BJ (cell line): ENCODE measurements at regions not wholly inside any gene's neighbourhood (a gene's known extent, or its start where the extent isn't known, plus 50 kb on each side); places are given as distances from the start of the nearest gene placed in this dataset.

Experiments
- CTCF ChIA-PET: fragments of 350-600 bp; formaldehyde crosslinking; extraction: SDS; loops from one replicate; lab custom pipeline; 2021; ENCODE audit warnings: antibody characterized with exemption, inconsistent platforms; lab: Yijun Ruan, JAX
- POLR2A ChIA-PET: fragments of 300-600 bp; sonication (Branson Sonifier 250); formaldehyde crosslinking; extraction: SDS; loops from one replicate; lab custom pipeline; 2021; ENCODE audit warnings: antibody characterized with exemption; lab: Charles Lee
- DNase-seq: peaks from one replicate; pipeline ENCODE4 v3.0.0-alpha.2; 2011; ENCODE audit warnings: low read depth
- H3K27me3 ChIP-seq: 2 replicates; pipeline ENCODE4 v1.6.0; 2011; ENCODE audit warnings: low read length; ENCODE audit not compliant: control insufficient read depth, insufficient read depth
- H3K36me3 ChIP-seq: 2 replicates; pipeline ENCODE4 v1.5.1; 2011; ENCODE audit warnings: low read length; ENCODE audit not compliant: control insufficient read depth, insufficient read depth
- H3K4me3 ChIP-seq: 2 replicates; pipeline ENCODE4 v1.5.1; 2011; ENCODE audit warnings: low read depth, mild to moderate bottlenecking, control low read depth, low read length
- TF ChIP-seq, protein P1 (sequence below): IDR thresholded peaks from 2 replicates; pipeline ENCODE4 v1.5.1; 2011; ENCODE audit warnings: low read depth, mild to moderate bottlenecking, control low read depth, inconsistent platforms, low read length, moderate library complexity; ENCODE audit not compliant: insufficient read depth

DNA sequence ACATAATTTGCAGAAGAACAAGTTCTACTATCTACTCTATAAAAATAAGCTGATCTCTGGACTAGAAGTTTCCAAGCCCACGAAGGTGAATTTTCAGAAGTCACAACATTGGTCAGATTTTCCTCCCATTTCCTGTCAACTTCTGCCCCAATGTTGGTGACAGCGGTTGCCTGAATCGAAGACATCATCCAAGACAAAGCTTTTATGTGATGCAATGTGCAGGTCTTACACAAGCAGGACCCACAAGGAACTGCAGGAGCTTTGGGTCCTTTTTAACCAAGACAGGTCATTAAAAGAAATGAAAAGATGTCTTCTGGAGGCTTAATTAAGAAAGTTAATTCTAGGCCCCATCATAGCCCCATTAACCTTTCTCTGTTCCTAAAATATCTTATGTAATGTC lies 125.6 kb upstream of the BLID start:
- ChIA-PET CTCF (interaction anchor here (1.4 kb wide), 1 partner anchor 10 kb away, joined by 3 read pairs; no protein-coding TSS in a partner anchor), POLR2A (no interaction called here)
- DNase-seq, result no peak
- H3K4me3 ChIP-seq, result no peak overlapping the region
- TF ChIP-seq, protein P1, sequence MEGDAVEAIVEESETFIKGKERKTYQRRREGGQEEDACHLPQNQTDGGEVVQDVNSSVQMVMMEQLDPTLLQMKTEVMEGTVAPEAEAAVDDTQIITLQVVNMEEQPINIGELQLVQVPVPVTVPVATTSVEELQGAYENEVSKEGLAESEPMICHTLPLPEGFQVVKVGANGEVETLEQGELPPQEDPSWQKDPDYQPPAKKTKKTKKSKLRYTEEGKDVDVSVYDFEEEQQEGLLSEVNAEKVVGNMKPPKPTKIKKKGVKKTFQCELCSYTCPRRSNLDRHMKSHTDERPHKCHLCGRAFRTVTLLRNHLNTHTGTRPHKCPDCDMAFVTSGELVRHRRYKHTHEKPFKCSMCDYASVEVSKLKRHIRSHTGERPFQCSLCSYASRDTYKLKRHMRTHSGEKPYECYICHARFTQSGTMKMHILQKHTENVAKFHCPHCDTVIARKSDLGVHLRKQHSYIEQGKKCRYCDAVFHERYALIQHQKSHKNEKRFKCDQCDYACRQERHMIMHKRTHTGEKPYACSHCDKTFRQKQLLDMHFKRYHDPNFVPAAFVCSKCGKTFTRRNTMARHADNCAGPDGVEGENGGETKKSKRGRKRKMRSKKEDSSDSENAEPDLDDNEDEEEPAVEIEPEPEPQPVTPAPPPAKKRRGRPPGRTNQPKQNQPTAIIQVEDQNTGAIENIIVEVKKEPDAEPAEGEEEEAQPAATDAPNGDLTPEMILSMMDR, result no peak
- H3K27me3 ChIP-seq, result no peaks in the 10 kb centered on the region
- H3K36me3 ChIP-seq, result no peaks in the 10 kb centered on the region

DNA sequence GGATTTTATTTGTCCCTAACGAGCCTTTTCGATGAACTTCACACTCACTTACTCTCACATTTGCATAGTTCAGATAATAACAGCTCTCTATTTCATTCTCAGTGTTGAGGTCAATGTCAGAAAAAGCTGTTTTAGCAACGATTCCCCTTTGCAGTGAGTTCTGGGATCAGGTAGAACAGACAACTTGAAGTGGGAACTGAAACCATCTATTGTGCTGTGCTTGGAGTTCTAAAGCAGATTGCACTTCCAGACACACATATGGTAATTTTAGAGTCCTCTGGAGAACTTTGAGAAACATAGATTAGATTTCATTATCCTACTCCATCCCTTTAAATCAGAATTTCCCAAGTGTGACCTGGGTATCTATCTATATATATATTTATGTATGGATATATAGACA lies 124.6 kb upstream of the BLID start:
- H3K27me3 ChIP-seq, result no peaks in the 10 kb centered on the region
- no peaks in the 10 kb centered on the region for H3K36me3 ChIP-seq
- no peak for DNase-seq
- TF ChIP-seq, protein P1, result no peak
- H3K4me3 ChIP-seq, result no peak overlapping the region
- ChIA-PET POLR2A (no interaction called here), CTCF (interaction anchor here (1.4 kb wide), 1 partner anchor 11 kb away, joined by 3 read pairs; no protein-coding TSS in a partner anchor)

DNA sequence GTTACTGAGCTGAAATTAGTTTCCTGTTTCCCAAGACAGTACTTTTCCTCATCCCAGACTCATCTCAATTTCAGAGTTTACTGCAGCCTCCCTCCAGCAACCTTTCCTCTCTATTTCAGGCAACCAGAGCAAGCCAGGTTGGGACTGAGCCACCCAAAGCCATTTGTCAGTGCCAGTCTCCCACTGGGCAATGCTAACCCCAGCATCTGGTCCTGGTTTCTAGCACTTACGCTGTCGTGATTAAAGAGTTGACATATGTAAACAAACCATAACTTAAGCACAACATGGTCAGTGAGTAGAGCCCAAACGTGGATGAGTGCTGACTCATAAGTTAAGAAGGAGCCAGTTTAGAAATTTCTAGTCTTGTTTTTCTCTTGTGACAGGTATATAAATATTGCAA lies 119.6 kb upstream of the BLID start:
- ChIA-PET POLR2A (no interaction called here), CTCF (interaction anchor here (1.6 to 2.1 kb wide), 2 partner anchors 10 to 20 kb away, joined by 4 to 7 read pairs; no protein-coding TSS in a partner anchor)
- no peaks in the 10 kb centered on the region for H3K36me3 ChIP-seq
- no peaks in the 10 kb centered on the region for H3K27me3 ChIP-seq
- no peak overlapping the region for H3K4me3 ChIP-seq
- DNase-seq, result peak; percentile 80
- TF ChIP-seq, protein P1, result no peak

DNA sequence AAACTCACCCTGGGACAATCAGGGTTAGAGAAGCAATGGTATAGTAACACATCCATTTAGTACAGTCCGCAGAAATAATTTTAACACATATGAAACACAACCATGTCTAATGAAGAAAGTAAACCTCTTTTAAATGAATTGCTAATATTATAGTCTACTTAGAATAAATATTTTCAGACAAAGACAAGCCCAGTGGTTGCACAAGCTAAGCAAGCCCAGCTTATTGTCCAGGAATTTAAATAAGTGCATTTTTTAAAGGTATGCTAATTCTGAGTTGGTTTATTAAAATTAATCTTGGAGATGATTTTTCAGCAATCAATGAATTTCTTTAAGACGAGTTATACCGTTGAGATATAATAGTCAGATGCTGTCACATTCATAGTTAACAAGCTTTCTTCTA lies 118.8 kb upstream of the BLID start:
- Histone ChIP-seq H3K4me3 (no peak overlapping the region), H3K27me3 (no peaks in the 10 kb centered on the region), H3K36me3 (no peaks in the 10 kb centered on the region)
- no peak for DNase-seq
- CTCF ChIA-PET, result interaction anchor here (2.1 kb wide), 1 partner anchor 11 kb away, joined by 7 read pairs; no protein-coding TSS in a partner anchor
- POLR2A ChIA-PET, result interaction anchor here (0.7 kb wide), 1 partner anchor 28 kb away, joined by 4 read pairs; no protein-coding TSS in a partner anchor
- TF ChIP-seq, protein P1, result no peak

DNA sequence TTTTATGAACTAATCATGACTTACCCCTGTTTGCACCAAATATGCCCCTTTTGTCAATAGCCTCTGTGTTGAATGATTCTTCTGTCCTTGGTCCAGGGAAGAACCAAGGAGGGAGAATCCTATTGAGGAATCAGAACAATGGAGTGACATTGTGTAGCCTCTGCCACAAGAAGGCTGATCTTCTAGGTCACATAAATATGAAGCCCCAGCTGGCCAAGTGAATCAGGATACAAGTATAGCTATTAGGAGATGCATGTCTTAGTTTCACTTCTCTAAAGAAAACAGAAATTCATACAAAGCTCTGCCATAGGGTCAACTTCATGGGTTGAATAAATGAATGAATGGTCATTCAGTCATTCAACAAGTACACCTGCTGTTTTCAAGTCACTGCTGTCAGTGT lies 118.2 kb upstream of the BLID start:
- ChIA-PET POLR2A (interaction anchor here (0.7 kb wide), 1 partner anchor 27 kb away, joined by 4 read pairs; no protein-coding TSS in a partner anchor), CTCF (interaction anchor here (2.1 kb wide), 1 partner anchor 12 kb away, joined by 7 read pairs; no protein-coding TSS in a partner anchor)
- no peak for DNase-seq
- TF ChIP-seq, protein P1, result no peak
- no peaks in the 10 kb centered on the region for H3K36me3 ChIP-seq
- H3K4me3 ChIP-seq, result no peak overlapping the region
- no peaks in the 10 kb centered on the region for H3K27me3 ChIP-seq
